Mesodermal cell (in vitro differentiated cells): ENCODE measurements at regions not wholly inside any gene's neighbourhood (a gene's known extent, or its start where the extent isn't known, plus 50 kb on each side); places are given as distances from the start of the nearest gene placed in this dataset.

Experiments used
- H3K27ac ChIP-seq: 2 replicates; pipeline ENCODE4 v1.7.0; 2013; ENCODE audit warnings: mild to moderate bottlenecking, low read depth, low read length, moderate library complexity; ENCODE audit not compliant: severe bottlenecking
- H3K36me3 ChIP-seq: 2 replicates; pipeline ENCODE4 v1.7.1; 2013; ENCODE audit warnings: mild to moderate bottlenecking, low read length, moderate library complexity; ENCODE audit not compliant: control insufficient read depth, insufficient read depth
- H3K4me1 ChIP-seq: one replicate; pipeline ENCODE4 v1.7.1; 2013; ENCODE audit warnings: mild to moderate bottlenecking, low read length; ENCODE audit not compliant: insufficient read depth, control insufficient read depth, poor library complexity, severe bottlenecking
- H3K4me3 ChIP-seq: 2 replicates; pipeline ENCODE4 v1.7.0; 2013; ENCODE audit warnings: low read length, control low read depth, mild to moderate bottlenecking; ENCODE audit not compliant: insufficient read depth, poor library complexity, severe bottlenecking; ENCODE audit errors: extremely low read depth
- H3K9me3 ChIP-seq: 2 replicates; pipeline ENCODE4 v1.7.1; 2013; ENCODE audit warnings: mild to moderate bottlenecking, low read length, moderate library complexity; ENCODE audit not compliant: control insufficient read depth
- WGBS, 2 experiments: methylation state at CpG; one replicate each; pipeline ENCODE4 v1.1.5; 2013; ENCODE audit warnings: missing lambda C conversion rate in 2 of 2; ENCODE audit not compliant: insufficient coverage in 2 of 2; 5-methylcytosine and 5-hydroxymethylcytosine counted together

DNA sequence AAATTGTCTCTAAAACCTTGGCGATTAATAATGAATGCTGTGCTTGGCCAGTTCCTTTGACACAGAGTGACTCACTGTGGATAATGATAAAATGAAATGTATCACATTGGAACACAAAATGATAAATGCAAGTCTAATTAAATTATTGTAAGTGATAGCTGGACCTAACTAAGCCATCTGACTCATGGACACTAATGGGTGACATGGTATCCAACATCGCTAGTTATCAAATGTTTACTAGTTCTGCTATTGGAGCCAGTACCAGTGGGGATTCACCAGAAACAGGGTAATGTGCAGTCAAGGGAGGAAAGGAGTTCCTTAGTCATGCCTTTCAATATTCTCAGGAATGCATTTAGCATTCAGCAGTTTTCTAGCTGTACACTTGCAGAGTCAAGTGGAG lies 736.3 kb upstream of the ACVR2A start:
- Histone ChIP-seq H3K4me1 (no peaks in the 10 kb centered on the region), H3K4me3 (no peak overlapping the region), H3K36me3 (no peaks in the 10 kb centered on the region), H3K9me3 (no peaks in the 10 kb centered on the region), H3K27ac (no peak overlapping the region)
- 67 to 100% methylated on average over 1 of the region's 2 CpGs for WGBS, 2 experiments

DNA sequence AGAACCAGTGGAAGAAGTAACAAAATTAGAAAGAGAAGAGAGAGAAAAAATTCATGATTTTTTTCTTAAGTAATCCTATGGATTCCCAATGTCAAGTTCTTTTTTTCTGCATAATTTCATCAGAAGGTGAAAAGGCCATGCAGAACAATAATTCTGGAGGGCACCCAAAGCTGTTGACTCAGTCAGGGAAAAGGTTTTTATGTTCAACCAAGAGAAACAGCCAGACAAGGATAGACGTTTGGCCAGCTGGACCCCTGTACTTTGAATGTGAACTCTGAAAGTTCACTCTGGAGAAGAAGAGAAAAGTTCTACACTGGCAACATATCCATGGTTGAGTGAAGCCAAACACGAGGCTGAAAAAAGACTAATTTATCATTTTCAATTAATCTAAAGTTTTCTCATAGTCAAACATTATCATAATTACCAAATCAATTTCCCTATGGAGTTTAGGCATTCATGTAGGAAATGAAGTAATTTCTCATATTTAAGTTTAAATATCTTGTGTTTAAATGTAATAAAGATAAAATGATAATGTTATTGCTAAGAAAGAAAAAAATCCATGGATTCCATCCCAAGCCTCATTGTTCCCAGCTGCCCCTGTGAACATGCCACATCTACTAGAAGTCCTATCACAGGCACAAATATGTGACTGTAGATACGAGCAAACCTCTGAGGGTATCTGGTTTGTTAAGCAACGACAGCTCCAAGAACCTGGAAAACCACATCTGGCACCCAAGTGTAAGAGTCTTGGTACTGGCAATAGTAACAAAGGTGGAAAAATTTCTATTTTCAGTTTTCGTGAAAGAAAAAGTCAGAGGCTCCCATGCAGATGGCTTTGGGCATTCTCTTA lies 742.7 kb upstream of the ACVR2A start:
- H3K9me3 ChIP-seq, result no peaks in the 10 kb centered on the region
- H3K36me3 ChIP-seq, result no peaks in the 10 kb centered on the region
- H3K4me3 ChIP-seq, result no peak overlapping the region
- no peaks in the 10 kb centered on the region for H3K4me1 ChIP-seq
- 72 to 74% methylated on average over 2 of the region's 5 CpGs for WGBS, 2 experiments
- H3K27ac ChIP-seq, result no peak overlapping the region

DNA sequence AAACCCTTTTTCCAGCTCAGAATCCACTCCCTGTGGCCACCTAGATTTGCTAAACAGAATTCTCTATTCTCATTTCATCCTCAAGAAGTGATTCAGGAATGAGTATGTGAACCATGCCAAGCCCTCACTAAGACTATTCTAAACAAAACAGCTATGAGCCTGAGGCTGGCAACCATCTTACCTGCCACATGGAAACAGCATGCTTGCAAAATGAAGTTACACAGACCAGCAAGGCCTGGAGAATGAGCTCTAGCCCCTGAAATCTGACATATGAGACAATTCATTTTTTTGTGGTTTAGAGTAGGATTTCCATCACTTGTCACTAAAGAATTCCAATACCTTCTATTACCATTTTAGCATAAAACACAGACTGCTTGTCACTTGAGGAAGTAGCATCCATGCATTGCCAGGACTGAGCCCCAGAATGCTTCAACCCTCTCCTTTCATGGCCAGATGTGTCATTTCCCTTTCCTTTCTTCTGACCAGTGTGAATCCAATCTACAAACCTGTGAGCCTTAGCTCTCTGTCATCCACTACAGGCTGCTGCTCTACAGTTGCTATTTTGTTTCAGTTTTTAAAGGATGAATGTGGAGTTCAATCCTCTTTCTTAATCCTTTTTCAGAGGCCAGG lies 744.3 kb upstream of the ACVR2A start:
- H3K36me3 ChIP-seq, result no peaks in the 10 kb centered on the region
- no peak overlapping the region for H3K27ac ChIP-seq
- no peak overlapping the region for H3K4me3 ChIP-seq
- no peaks in the 10 kb centered on the region for H3K4me1 ChIP-seq
- no peaks in the 10 kb centered on the region for H3K9me3 ChIP-seq

DNA sequence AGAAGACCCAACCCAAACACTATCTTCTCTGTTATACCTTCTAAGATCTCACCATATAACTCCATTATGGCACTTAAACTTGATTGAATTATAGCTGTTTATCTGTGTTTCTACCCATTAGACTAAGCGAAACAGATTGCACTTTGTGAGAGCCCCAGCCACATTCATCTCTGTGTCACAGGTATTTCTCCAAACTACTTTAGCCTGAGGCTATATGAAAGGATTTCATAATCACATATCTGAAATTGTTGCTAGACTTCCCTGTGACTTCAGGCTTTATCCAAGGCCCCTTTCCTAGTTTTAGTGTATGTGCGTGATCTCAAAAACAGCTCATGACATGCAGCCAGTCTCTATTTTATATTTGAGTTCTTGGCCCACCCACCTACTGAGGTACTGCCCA lies 745.0 kb upstream of the ACVR2A start:
- no peaks in the 10 kb centered on the region for H3K9me3 ChIP-seq
- H3K4me1 ChIP-seq, result no peaks in the 10 kb centered on the region
- 80 to 100% methylated on average over 1 to 2 of the region's 2 CpGs for WGBS, 2 experiments
- no peaks in the 10 kb centered on the region for H3K36me3 ChIP-seq
- no peak overlapping the region for H3K27ac ChIP-seq
- H3K4me3 ChIP-seq, result no peak overlapping the region

DNA sequence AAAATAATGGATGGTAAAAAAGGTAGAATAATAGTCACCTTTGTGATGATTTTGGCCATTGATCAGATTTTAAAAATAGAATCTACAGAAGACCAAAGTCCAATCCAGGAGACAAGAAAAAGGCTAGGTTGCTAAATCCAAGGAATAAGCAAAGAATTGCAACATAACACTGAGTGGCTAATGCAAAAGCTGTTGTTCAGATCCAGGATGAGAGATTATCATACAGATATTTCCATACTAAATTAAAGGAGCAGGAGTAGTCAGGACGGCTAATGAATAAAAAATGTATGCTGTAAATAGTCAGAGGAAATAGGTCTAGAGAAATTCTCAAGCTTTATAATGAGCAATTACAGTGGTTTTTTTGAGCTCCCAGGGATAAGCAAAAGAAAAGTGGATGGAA lies 745.9 kb upstream of the ACVR2A start:
- Histone ChIP-seq H3K36me3 (no peaks in the 10 kb centered on the region), H3K9me3 (no peaks in the 10 kb centered on the region), H3K4me3 (no peak overlapping the region), H3K4me1 (no peaks in the 10 kb centered on the region), H3K27ac (no peak overlapping the region)
- WGBS, 2 experiments, result 100% methylated on average over 1 of the region's 1 CpG; no CpG with 5 or more reads in 1 of the 2 experiments

DNA sequence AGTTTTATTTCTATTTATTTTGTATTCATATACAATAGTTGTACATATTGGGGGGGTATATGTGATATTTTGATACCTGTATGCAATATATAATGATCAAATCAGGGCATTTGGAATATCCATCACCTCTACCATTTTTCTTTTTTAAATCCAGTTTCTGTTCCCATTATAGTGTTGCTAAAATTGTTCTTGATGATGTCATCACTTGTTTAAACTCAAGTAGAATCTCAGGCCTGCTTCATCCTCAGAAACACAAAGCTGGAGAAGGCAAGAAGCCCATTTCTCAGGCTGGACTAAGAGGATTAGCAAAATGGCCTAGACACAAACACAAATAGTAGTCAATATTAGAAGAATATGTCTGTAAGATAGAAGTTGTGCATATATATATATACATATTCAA lies 747.1 kb upstream of the ACVR2A start:
- H3K9me3 ChIP-seq, result no peaks in the 10 kb centered on the region
- H3K27ac ChIP-seq, result no peak overlapping the region

DNA sequence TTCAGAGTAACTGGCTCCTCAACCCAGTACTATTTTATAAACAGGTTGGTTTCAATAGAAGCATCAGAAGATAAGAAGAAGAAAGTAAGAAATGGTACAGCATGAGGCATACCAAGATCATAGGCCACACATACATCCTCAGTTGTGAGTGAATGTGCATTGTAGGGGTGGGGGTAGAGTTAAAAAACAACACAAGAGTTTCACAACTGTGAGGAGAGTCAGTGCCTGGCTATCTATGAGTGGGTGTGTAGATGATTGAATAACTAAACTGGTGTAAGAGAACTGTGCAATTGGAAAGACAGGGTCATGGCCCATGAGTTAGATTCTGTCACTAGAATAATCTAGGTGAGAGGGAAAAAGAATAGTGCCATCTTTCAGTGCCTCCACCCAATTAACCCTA lies 748.2 kb upstream of the ACVR2A start:
- no peaks in the 10 kb centered on the region for H3K36me3 ChIP-seq
- no peaks in the 10 kb centered on the region for H3K4me1 ChIP-seq
- no peak overlapping the region for H3K4me3 ChIP-seq
- H3K27ac ChIP-seq, result no peak overlapping the region
- H3K9me3 ChIP-seq, result no peaks in the 10 kb centered on the region

More for the DNA sequence above, 747.1 kb upstream of the ACVR2A start:
- Histone ChIP-seq H3K4me1 (no peaks in the 10 kb centered on the region), H3K36me3 (no peaks in the 10 kb centered on the region), H3K4me3 (no peak overlapping the region)

DNA sequence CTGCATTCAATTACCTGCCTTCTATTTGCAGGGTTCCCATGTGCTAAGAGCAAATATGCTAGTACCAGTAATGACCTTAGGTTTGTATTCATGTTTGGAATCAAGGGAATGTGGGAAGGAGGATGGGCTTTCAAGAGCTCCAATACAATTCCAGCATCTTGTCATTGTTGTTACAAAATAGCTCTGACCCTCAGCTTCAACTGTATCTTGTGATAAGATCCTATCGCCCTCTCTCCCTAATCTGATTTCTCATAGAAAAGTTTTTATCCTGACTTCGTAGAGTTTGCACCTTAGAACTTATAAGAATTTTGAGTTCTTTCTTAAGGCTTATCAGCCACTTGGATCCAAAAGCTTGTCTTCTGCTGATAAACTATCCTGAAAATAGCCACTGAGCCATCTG lies 749.5 kb upstream of the ACVR2A start:
- H3K9me3 ChIP-seq, result no peaks in the 10 kb centered on the region
- 75 to 83% methylated on average over 1 of the region's 2 CpGs for WGBS, 2 experiments

DNA sequence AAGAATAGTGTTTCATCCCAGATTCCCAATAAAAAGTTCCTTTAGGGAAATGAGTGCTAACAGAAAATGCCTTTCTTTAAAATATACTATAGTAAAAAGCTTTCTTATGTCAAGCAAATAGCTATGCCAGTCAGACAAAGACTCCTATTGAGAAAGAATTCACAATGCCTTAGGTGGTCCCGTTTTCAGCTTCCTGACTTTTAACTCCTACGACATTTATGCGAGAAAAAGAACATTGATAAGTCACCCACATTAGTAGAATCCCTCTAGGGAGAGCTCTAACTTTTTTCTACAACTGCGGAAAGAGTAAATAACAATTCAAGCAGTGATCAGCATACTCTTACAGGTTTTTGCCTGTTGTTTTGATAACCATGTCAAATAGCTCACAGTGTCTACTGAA lies 750.8 kb upstream of the ACVR2A start:
- Histone ChIP-seq H3K9me3 (no peaks in the 10 kb centered on the region), H3K27ac (no peak overlapping the region), H3K4me1 (no peaks in the 10 kb centered on the region), H3K4me3 (no peak overlapping the region), H3K36me3 (no peaks in the 10 kb centered on the region)
- WGBS, 2 experiments, result 33% methylated on average over 3 of the region's 4 CpGs; no CpG with 5 or more reads in 1 of the 2 experiments

More for the DNA sequence above, 749.5 kb upstream of the ACVR2A start:
- Histone ChIP-seq H3K4me1 (no peaks in the 10 kb centered on the region), H3K27ac (no peak overlapping the region), H3K4me3 (no peak overlapping the region), H3K36me3 (no peaks in the 10 kb centered on the region)

DNA sequence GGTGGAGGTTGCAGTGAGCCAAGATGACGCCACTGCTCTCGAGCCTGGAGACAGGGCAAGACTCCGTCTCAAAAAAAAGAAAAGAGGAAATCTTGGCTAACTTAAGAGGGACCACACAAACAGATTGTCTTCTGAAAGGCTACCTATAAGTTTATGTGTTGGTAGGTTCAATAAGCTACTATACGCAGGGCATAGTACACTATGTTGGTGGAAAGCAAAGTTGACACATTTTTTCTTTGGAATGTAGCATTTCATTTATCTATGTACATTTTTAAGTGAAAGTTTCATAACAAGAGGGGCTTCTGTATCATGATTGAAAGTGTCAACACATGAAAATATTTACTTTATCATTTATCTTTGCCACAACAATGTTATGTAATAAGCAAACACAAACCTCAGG lies 752.6 kb upstream of the ACVR2A start:
- 96 to 100% methylated on average over 3 of the region's 4 CpGs for WGBS, 2 experiments
- no peaks in the 10 kb centered on the region for H3K9me3 ChIP-seq
- no peak overlapping the region for H3K4me3 ChIP-seq
- H3K36me3 ChIP-seq, result no peaks in the 10 kb centered on the region
- H3K27ac ChIP-seq, result no peak overlapping the region
- no peaks in the 10 kb centered on the region for H3K4me1 ChIP-seq

DNA sequence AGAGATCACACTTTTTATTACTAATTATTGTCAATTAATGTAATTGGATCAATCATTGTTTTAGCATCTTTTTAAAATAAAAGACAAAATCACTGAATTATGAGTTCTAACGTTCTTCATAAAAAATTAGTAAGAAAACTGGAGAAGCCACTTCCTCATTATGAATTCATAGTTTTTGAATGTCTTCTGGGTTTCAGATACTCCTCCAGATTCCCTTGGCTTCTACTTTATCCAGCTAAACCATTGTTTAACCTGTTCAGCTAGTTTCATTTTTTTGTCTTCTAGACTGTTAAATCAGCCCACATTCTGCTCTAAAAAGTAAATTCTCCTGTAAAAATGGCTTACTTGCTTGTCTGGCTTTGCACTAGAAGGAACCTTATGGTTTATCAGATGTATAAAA lies 753.4 kb upstream of the ACVR2A start:
- H3K4me3 ChIP-seq, result no peak overlapping the region
- no CpG with 5 or more reads among the region's 1 CpG for WGBS, 2 experiments
- H3K36me3 ChIP-seq, result no peaks in the 10 kb centered on the region
- H3K27ac ChIP-seq, result no peak overlapping the region
- no peaks in the 10 kb centered on the region for H3K9me3 ChIP-seq
- no peaks in the 10 kb centered on the region for H3K4me1 ChIP-seq
